ENCODE measurements at regions not wholly inside any gene's neighbourhood (a gene's known extent, or its start where the extent isn't known, plus 50 kb on each side); places are given as distances from the start of the nearest gene placed in this dataset.

GRCh38 chr20:52311209-52311794 is 119.7 kb upstream of the ZFP64 start:
- ChIA-PET POLR2A (no interaction called here), CTCF (interaction anchor here (0.6 to 1.4 kb wide), 2 partner anchors 26 to 905 kb away, joined by 4 to 5 read pairs; no protein-coding TSS in a partner anchor)
- Histone ChIP-seq H3K4me3 (ENCODE audit: low read depth in 2 of 2, low read length in 2 of 2) (no peak overlapping the region), H3K27me3 (ENCODE audit: control insufficient read depth, insufficient read depth, low read length) (no peaks in the 10 kb centered on the region; the same call in 1 of the 2 replicates), H3K4me1 (ENCODE audit: control insufficient read depth, insufficient read depth, low read length) (peaks cover 11% of the 10 kb centered on the region; the same call in 1 of the 2 replicates), H3K27ac (ENCODE audit: low read length) (no peak overlapping the region), H3K36me3 (ENCODE audit: control insufficient read depth, insufficient read depth, low read length) (no peaks in the 10 kb centered on the region), H3K9me3 (ENCODE audit: control insufficient read depth, insufficient read depth, low read depth, low read length) (no peaks in the 10 kb centered on the region)
- TF ChIP-seq TCF7L2 (IDR thresholded peaks at IDR 0.05; ENCODE audit: low read depth, low read length) (no peak), REST (IDR thresholded peaks at IDR 0.05; ENCODE audit: insufficient read depth in 1 of 2, low read depth in 2 of 2, low read length in 1 of 2) (no peak)
- intact Hi-C loops (cut with micrococcal nuclease; ENCODE audit: unreplicated experiment): loop anchor here (5.0 kb wide), 2 partner anchors 906 to 1236 kb away; no protein-coding TSS in a partner anchor
- in situ Hi-C loops (cut with HindIII; ENCODE audit: low pct_unique_long_range_greater_than_20kb, low sequenced_read_pairs): no loop called here
- DNase-seq (ENCODE audit: low read depth, low spot score) (no peak), ATAC-seq (no peak)
- no TSS peak for BruUV-seq (replicated peaks)

GRCh38 chr20:52309181-52309580 is 117.6 kb upstream of the ZFP64 start:
- ATAC-seq: no peak
- ChIA-PET CTCF (no interaction called here), POLR2A (no interaction called here)
- BruUV-seq (replicated peaks): no TSS peak
- no peak for DNase-seq (ENCODE audit: low read depth, low spot score)
- TF ChIP-seq POLR2AphosphoS5 (IDR thresholded peaks at IDR 0.05; ENCODE audit: low read depth, low read length) (no peak), CTCF (IDR thresholded peaks at IDR 0.05) (no peak)
- intact Hi-C loops (cut with micrococcal nuclease; ENCODE audit: unreplicated experiment): no loop called here
- in situ Hi-C loops (cut with HindIII; ENCODE audit: low pct_unique_long_range_greater_than_20kb, low sequenced_read_pairs): no loop called here
- Histone ChIP-seq H3K4me1 (ENCODE audit: control insufficient read depth, insufficient read depth, low read length) (peaks cover 9% of the 10 kb centered on the region; the same call in 1 of the 2 replicates), H3K4me3 (ENCODE audit: low read depth in 2 of 2, low read length in 2 of 2) (no peak overlapping the region), H3K27me3 (ENCODE audit: control insufficient read depth, insufficient read depth, low read length) (no peaks in the 10 kb centered on the region; the same call in 1 of the 2 replicates), H3K9me3 (ENCODE audit: control insufficient read depth, insufficient read depth, low read depth, low read length) (no peaks in the 10 kb centered on the region), H3K36me3 (ENCODE audit: control insufficient read depth, insufficient read depth, low read length) (no peaks in the 10 kb centered on the region), H3K27ac (ENCODE audit: low read length) (no peak overlapping the region)

GRCh38 chr20:52306477-52306876 is 114.9 kb upstream of the ZFP64 start:
- TF ChIP-seq POLR2AphosphoS5 (IDR thresholded peaks at IDR 0.05; ENCODE audit: low read depth, low read length) (no peak), CTCF (IDR thresholded peaks at IDR 0.05) (no peak), REST (IDR thresholded peaks at IDR 0.05; ENCODE audit: insufficient read depth in 1 of 2, low read depth in 2 of 2, low read length in 1 of 2) (no peak), TCF7L2 (IDR thresholded peaks at IDR 0.05; ENCODE audit: low read depth, low read length) (no peak), SIN3A (IDR thresholded peaks at IDR 0.05; ENCODE audit: borderline replicate concordance, insufficient read depth, low read depth, low read length) (no peak)

More at GRCh38 chr20:52306477-52306876, 114.9 kb upstream of the ZFP64 start:
- intact Hi-C loops (cut with micrococcal nuclease; ENCODE audit: unreplicated experiment) (no loop called here), in situ Hi-C loops (cut with HindIII; ENCODE audit: low pct_unique_long_range_greater_than_20kb, low sequenced_read_pairs) (no loop called here)
- H3K27ac ChIP-seq (ENCODE audit: low read length): no peak overlapping the region
- H3K4me3 ChIP-seq (ENCODE audit: low read depth in 2 of 2, low read length in 2 of 2): no peak overlapping the region
- ChIA-PET POLR2A (no interaction called here), CTCF (no interaction called here)
- no peaks in the 10 kb centered on the region; the same call in 1 of the 2 replicates for H3K27me3 ChIP-seq (ENCODE audit: control insufficient read depth, insufficient read depth, low read length)
- H3K9me3 ChIP-seq (ENCODE audit: control insufficient read depth, insufficient read depth, low read depth, low read length): no peaks in the 10 kb centered on the region
- no peaks in the 10 kb centered on the region for H3K4me1 ChIP-seq (ENCODE audit: control insufficient read depth, insufficient read depth, low read length)
- H3K36me3 ChIP-seq (ENCODE audit: control insufficient read depth, insufficient read depth, low read length): no peaks in the 10 kb centered on the region
- ATAC-seq (no peak), DNase-seq (ENCODE audit: low read depth, low spot score) (no peak)
- no TSS peak for BruUV-seq (replicated peaks)
